Glomerular visceral epithelial cell (primary cell): ENCODE measurements at regions not wholly inside any gene's neighbourhood (a gene's known extent, or its start where the extent isn't known, plus 50 kb on each side); places are given as distances from the start of the nearest gene placed in this dataset.
A peak's percentile ranks its signal among the peaks of the same experiment; 100 is the strongest.
"Not testable (repeated sequence)": the region's sequence is repeated elsewhere in the genome, so short reads cannot be mapped to it uniquely, and the experiment has no call there.

ENCODE experiments used
- DNase-seq: peaks from one replicate; pipeline ENCODE4 v3.0.0-alpha.2; 2016; ENCODE audit errors: extremely low spot score

GRCh38 chr17:21550031-21550430 is 142.3 kb upstream of the KCNJ18 start:
- DNase-seq = peak; percentile 61

- DNase-seq = peak; percentile 83
Observed at GRCh38 chr17:21551081-21551881, 141.0 kb upstream of the KCNJ18 start.

DNA sequence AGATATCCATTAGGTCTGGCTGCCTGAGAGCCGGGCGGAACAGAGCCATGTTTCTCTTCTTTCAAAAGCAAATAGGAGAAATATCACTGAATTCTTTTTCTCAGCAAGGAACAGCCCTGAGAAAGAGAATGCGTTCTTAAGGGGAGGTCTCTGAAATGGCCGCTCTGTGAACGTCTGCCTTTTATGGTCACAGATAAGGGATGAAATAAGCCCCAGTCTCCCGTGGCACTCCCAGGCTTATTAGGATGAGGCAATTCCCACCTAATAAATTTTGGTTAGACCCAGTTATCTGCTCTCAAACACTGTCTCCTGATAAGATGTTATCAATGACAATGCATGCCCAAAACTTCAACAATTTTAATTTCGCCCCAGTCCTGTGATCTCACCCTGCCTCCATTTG is 133.4 kb upstream of the KCNJ18 start:
- DNase-seq = not testable (repeated sequence)

DNA sequence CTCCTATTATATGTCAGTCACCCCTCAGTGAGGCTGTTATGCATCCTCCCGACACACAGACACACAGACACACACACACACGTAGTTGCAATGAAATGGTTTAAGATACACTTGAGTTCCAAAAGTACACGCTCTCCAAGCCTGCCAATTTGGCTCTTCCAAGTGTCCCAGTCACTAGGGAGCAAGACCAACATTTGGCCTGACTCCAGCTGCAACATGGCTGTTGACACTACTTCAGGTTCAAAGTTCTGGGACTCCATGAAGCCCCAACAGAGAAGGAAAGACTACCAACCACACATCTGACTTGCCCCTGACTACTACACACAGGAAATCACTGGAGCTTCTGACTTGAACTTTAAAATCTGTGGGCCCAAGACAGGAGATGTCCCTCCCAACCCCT is 128.1 kb upstream of the KCNJ18 start:
- no peak for DNase-seq

DNA sequence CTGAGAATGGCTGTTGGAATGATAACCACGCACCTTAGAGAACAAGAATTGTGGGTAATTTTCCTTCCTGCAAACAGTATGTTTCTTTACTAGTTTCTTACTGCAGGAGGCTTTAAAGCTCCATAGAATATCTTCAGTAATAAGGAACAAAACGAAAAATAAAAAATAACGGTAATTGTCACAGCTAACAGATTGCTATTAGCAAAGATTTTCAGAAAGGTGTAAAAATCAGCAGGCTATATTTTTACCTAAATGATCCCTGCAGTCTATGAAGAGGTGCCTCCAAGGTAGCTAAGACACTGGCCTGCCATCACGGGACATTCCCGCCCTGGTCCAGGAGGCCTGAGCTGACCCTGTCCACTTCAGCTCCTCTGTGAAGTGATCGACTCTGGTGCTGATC is 127.6 kb upstream of the KCNJ18 start:
- not testable (repeated sequence) for DNase-seq

- not testable (repeated sequence) for DNase-seq
Observed at GRCh38 chr17:21570427-21570826, 121.9 kb upstream of the KCNJ18 start.

- not testable (repeated sequence) for DNase-seq
Observed at GRCh38 chr17:21572148-21572547, 120.2 kb upstream of the KCNJ18 start.

GRCh38 chr17:21573271-21573960 is 118.9 kb upstream of the KCNJ18 start:
- DNase-seq = not testable (repeated sequence)

- no peak for DNase-seq
Observed at GRCh38 chr17:21573961-21574610, 118.2 kb upstream of the KCNJ18 start.

GRCh38 chr17:21574611-21575255 is 117.6 kb upstream of the KCNJ18 start:
- DNase-seq = not testable (repeated sequence)

DNA sequence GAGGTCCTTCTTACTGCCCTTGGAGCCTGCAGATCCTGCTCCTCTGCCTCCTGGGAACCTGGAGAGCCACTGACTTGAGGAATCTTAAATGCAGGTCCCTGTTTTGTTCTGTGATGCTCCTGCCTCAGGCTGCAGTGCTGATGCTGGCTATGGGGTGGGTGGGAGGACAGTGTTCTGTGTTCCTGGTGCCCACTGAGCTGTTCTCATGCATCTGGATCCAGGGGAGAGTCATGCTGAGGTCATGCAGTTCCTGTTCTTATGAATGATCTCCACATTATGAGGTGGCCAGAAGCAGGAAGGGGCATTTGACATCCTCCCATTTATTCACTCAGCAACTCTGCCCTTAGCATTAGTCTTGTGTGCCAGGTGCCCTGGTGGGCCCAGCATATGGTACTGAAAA is 113.5 kb upstream of the KCNJ18 start:
- DNase-seq = not testable (repeated sequence)

DNA sequence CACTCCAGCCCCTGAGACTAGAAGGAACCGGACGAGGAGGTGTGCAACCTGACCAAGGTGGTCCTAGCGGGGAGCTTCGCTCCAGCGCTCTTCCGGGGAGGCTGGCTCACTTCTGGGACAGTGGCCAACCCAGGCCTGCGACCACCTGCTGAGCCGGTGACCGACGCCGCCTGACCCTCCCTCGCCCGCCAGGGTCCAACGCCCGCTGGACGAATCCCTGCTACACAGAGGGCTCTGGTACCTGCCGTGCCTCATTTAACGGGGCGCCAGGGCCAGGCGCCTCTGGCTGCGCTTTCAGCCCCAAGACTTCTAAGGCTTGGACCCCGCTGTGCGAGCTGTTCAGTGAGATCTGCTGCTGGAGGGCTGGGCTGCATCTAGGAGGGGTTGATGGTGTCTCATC is 99.5 kb upstream of the KCNJ18 start:
- DNase-seq = no peak

- not testable (repeated sequence) for DNase-seq
Observed at GRCh38 chr17:21593452-21594105, 98.7 kb upstream of the KCNJ18 start.

DNA sequence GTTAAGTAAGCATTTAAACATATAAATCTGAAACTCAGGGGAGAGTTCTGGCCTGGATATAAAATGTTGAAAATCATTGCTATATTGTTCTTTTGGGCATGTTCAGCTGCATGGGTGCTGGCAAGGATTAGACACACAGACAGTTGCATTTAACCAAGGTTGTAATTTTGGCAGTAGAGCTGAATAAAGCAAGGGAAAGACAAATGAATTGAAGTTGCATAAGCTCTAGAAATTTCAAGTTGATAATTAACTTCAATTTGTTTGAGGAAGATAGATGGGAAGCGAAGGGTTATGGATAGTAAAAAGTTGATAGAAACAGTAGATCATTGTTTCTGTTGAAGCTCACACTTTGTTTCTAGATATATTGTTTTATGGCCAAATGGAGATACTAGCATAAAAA is 97.2 kb upstream of the KCNJ18 start:
- DNase-seq = no peak

DNA sequence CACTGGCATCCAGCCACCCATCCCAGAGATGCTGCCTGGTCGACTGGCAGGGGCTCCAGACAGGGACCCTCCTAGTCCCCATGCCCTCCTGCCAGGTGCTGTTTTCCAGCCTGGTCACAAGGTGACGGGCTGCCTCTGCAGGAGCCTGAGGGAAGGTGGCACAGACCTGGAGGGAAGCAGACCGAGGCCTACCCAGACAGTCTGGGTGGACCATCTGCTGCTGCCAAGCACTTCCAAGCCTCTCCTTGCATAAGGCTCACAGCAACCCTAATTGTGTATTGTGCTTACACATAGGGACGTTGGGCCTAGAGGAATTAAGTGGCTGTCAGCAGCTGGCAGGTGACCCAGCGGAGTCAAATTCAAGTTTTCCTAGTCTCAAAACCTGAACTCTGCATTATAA is 90.1 kb upstream of the KCNJ18 start:
- DNase-seq = no peak

DNA sequence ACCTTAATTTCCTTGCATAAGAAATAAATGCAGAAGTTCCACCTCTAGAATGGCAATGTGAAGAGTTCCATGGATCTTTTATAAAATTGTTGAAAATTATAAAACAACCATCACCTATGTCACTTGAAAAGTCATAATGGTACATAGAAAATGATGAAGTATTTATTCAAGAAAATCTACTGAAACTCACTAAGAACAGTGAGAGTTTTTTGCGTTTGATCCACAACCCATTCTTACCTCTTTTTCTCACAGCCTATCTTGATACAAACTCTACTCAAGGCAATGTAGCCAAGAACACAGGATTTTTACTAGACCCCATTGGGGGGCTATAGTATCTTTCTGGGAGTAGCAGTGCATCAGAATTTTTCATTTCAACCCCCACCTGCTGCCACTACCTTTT is 89.0 kb upstream of the KCNJ18 start:
- DNase-seq = not testable (repeated sequence)

DNA sequence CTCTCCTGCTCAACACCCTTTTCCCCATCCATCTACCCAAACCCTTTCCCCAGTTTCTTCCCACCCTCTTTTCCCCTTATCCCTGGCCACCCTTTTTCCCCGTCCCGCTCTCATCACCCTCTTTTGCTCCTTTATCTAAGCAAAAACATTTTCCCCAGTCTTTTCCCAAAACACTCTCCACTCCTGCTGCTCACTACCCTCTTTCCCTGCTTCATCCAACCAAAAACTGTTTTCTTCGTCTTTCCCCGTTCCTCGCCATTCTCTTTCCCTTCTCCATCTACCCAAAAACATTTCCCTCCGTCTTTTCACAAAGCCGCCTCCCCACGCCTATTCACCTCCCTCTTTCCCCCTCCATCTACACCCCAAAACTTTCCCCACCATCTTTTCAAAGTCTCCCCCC is 80.9 kb upstream of the KCNJ18 start:
- not testable (repeated sequence) for DNase-seq

- not testable (repeated sequence) for DNase-seq
Observed at GRCh38 chr17:21612123-21613070, 79.9 kb upstream of the KCNJ18 start.

- no peak for DNase-seq
Observed at GRCh38 chr17:21613071-21613429, 79.3 kb upstream of the KCNJ18 start.

DNA sequence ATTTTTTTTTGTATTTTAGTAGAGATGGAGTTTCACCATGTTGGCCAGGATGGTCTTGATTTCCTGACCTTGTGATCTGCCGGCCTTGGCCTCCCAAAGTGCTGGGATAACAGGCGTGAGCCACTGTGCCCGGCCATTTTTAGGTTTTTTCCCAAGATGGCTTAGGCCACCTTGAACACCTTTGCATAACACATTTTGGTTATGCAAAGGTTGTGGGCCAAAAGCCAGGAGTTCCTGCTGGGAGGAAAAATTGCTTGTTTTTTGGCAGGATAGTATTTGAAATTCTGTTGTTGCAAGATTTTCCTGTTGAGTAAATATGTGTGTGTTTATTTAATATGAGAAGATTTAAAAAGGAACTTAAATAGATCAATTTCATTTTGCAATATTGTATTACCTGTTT is 65.3 kb upstream of the KCNJ18 start:
- not testable (repeated sequence) for DNase-seq
